KOPT-K1 (cell line): ENCODE measurements at regions not wholly inside any gene's neighbourhood (a gene's known extent, or its start where the extent isn't known, plus 50 kb on each side); places are given as distances from the start of the nearest gene placed in this dataset.

Experiments
- H3K27ac ChIP-seq: fragments of 200-600 bp; sonication (generic); 2 replicates; pipeline ENCODE4 v1.5.1; 2016; ENCODE audit warnings: antibody characterized with exemption, mild to moderate bottlenecking, low read depth, low read length; ENCODE audit not compliant: poor library complexity, severe bottlenecking
- H3K36me3 ChIP-seq: fragments of 200-600 bp; sonication (generic); 2 replicates; pipeline ENCODE4 v1.5.1; 2017; ENCODE audit warnings: antibody characterized with exemption, mild to moderate bottlenecking, low read length, moderate library complexity; ENCODE audit not compliant: insufficient read depth
- H3K9me3 ChIP-seq: fragments of 200-600 bp; sonication (generic); 2 replicates; pipeline ENCODE4 v1.5.1; 2017; ENCODE audit warnings: antibody characterized with exemption, low read length, mild to moderate bottlenecking; ENCODE audit not compliant: insufficient read depth, poor library complexity, severe bottlenecking

GRCh38 chr9:108117795-108118194 lies 628.2 kb upstream of the KLF4 start:
- H3K36me3 ChIP-seq = no peaks in the 10 kb centered on the region
- H3K9me3 ChIP-seq = no peaks in the 10 kb centered on the region
- no peak overlapping the region for H3K27ac ChIP-seq

GRCh38 chr9:108117306-108117705 lies 627.7 kb upstream of the KLF4 start:
- H3K9me3 ChIP-seq = no peaks in the 10 kb centered on the region
- no peaks in the 10 kb centered on the region for H3K36me3 ChIP-seq
- no peak overlapping the region for H3K27ac ChIP-seq

DNA sequence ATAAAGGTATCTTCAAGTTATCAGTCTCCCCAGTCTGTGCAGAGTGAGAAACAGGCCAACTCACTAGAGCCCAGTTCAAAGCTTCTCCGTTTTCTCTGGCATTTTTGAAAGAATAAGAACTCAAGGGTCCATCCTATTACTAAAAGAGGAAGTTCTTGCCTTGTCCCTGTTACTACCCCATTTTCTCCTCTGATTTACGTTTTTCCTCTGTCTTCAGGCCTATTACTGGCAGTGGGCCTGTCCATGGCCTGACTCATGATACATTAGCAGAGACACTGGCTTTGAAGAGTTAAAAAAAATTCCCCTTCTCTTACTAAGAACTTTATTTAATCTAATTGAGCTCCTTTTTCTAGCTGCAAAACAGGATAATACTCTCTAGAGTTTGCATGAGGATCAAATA lies 624.0 kb upstream of the KLF4 start:
- Histone ChIP-seq H3K36me3 (no peaks in the 10 kb centered on the region), H3K9me3 (no peaks in the 10 kb centered on the region), H3K27ac (no peak overlapping the region)

DNA sequence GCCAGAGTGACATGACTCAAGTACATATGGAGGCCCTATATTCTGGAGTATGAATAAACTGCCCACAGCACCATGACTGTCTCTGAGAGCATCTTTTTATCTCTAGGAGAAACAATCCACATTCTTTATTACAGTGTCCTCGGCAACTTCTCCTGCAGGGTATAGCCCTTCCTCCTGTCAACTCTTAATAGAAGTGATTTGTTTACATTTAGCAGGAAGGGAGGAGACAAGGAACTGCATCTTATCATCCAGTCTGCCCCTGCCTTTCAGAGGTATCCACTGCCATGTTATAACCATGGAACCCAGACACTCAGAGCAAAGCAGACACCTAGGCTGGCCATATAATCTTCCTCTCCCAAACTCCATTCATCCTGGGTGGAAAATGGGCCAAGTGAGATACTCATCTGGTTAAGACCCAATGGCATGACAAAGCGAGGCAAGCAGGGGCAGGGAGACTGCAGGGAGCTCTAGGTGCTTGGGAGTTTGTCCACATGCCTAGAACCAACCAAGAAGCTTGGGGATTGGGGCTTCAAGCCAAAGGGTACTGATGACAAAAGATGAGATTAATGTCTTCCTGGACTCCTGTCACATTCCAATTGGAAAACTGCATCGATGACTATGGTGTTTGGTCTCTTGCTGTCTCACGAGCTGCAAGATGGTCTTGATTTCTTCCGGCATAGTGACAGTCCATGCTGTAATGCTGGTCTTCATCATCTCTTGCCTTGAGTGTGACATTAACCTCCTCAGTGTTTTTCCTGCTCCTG lies 620.5 kb upstream of the KLF4 start:
- no peak overlapping the region for H3K27ac ChIP-seq
- H3K9me3 ChIP-seq = no peaks in the 10 kb centered on the region
- no peaks in the 10 kb centered on the region for H3K36me3 ChIP-seq

GRCh38 chr9:108108852-108109448 lies 619.4 kb upstream of the KLF4 start:
- no peaks in the 10 kb centered on the region for H3K9me3 ChIP-seq
- H3K36me3 ChIP-seq = no peaks in the 10 kb centered on the region
- no peak overlapping the region for H3K27ac ChIP-seq

- Histone ChIP-seq H3K9me3 (no peaks in the 10 kb centered on the region), H3K36me3 (no peaks in the 10 kb centered on the region), H3K27ac (no peak overlapping the region)
Measured at GRCh38 chr9:108108280-108108851, 618.8 kb upstream of the KLF4 start.

- Histone ChIP-seq H3K9me3 (no peaks in the 10 kb centered on the region), H3K36me3 (no peaks in the 10 kb centered on the region), H3K27ac (no peak overlapping the region)
Measured at GRCh38 chr9:108105885-108106284, 616.3 kb upstream of the KLF4 start.

GRCh38 chr9:108104991-108105390 lies 615.4 kb upstream of the KLF4 start:
- no peaks in the 10 kb centered on the region for H3K9me3 ChIP-seq
- H3K36me3 ChIP-seq = no peaks in the 10 kb centered on the region
- no peak overlapping the region for H3K27ac ChIP-seq

DNA sequence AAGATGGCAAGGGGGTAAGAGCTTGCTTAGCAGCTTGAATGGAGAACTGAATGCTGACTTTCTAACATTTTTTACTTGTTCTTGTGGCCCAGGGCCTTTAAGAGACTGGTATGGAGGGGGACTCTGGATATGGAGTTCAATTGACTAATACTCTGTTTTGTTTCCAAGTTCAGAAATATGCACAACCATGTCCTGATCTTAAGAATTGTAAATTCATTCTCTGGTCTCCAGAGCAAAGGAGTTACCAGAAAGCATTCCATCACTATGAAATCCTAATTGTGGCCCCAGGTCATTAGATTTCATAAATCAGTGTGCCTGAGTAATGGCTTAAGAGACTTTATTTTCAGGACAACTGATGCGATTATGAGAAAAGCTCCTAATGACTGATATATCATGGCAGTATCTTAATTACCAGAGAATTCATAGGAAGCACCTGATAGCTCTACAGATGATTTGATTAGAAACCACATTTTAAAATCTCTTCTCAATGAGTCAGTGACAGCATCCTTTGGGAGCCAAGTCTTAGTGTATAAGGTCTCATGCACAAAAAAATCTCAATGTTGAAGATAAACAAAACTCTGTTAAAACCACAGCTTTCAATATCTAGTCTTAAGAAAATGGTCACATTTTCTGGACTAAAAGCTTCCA lies 613.6 kb upstream of the KLF4 start:
- Histone ChIP-seq H3K27ac (no peak overlapping the region), H3K36me3 (no peaks in the 10 kb centered on the region), H3K9me3 (no peaks in the 10 kb centered on the region)

- Histone ChIP-seq H3K36me3 (no peaks in the 10 kb centered on the region), H3K27ac (no peak overlapping the region), H3K9me3 (no peaks in the 10 kb centered on the region)
Measured at GRCh38 chr9:108101410-108101809, 611.8 kb upstream of the KLF4 start.

GRCh38 chr9:108100571-108100970 lies 611.0 kb upstream of the KLF4 start:
- Histone ChIP-seq H3K27ac (no peak overlapping the region), H3K9me3 (no peaks in the 10 kb centered on the region), H3K36me3 (no peaks in the 10 kb centered on the region)

DNA sequence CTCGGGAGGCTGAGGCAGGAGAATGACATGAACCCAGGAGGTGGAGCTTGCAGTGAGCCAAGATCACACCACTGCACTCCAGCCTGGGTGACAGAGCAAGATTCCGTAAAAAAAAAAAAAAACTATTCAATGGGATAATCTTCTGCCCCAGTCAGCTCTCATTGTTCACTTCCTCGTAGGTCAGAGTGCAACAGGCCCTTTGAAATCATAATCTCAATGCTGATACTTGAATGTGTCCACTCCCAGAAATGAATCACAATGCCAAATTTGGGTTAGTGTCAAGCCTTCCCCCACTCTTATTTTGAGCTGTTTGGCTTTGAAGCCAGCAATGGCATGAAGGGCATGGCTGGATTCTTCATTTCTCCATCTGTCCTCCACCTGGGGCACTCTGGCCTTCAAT lies 610.3 kb upstream of the KLF4 start:
- H3K36me3 ChIP-seq = no peaks in the 10 kb centered on the region
- H3K27ac ChIP-seq = no peak overlapping the region
- H3K9me3 ChIP-seq = no peaks in the 10 kb centered on the region

GRCh38 chr9:108095496-108095895 lies 605.9 kb upstream of the KLF4 start:
- Histone ChIP-seq H3K36me3 (no peaks in the 10 kb centered on the region), H3K9me3 (peaks cover 5% of the 10 kb centered on the region), H3K27ac (no peak overlapping the region)

- H3K36me3 ChIP-seq = no peaks in the 10 kb centered on the region
- peaks cover 5% of the 10 kb centered on the region for H3K9me3 ChIP-seq
- no peak overlapping the region for H3K27ac ChIP-seq
Measured at GRCh38 chr9:108094676-108094993, 605.1 kb upstream of the KLF4 start.

GRCh38 chr9:108093773-108094675 lies 604.5 kb upstream of the KLF4 start:
- H3K27ac ChIP-seq = no peak overlapping the region
- H3K9me3 ChIP-seq = peaks cover 5% of the 10 kb centered on the region
- no peaks in the 10 kb centered on the region for H3K36me3 ChIP-seq
